ENCODE measurements at regions not wholly inside any gene's neighbourhood (a gene's known extent, or its start where the extent isn't known, plus 50 kb on each side); places are given as distances from the start of the nearest gene placed in this dataset.

DNA sequence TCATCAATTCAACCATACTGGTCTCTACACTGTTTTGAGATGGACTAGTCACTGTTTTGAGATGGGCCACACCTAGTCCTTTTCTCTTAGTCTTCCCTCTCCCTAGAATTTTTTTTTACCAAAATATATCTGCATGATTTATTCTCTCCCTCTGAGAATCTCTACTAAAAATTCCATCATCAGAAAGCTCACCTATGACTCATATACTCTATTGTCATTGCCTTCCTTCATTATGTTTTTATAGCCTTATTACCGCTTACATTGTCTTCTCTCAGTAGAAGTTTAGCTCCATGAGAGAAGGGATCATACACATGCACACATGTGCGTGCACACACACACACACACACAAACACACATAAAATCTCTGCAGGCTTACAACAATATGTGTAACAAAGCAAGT, 303.6 kb downstream of the PCDH10 start:
- no peaks in the 10 kb centered on the region for H3K79me2 ChIP-seq (replicated peaks; ENCODE audit: insufficient read depth, low read length)
- H3F3A ChIP-seq (ENCODE audit: insufficient read depth, low read length, poor library complexity, severe bottlenecking): no peaks in the 10 kb centered on the region
- TF ChIP-seq, protein P1, sequence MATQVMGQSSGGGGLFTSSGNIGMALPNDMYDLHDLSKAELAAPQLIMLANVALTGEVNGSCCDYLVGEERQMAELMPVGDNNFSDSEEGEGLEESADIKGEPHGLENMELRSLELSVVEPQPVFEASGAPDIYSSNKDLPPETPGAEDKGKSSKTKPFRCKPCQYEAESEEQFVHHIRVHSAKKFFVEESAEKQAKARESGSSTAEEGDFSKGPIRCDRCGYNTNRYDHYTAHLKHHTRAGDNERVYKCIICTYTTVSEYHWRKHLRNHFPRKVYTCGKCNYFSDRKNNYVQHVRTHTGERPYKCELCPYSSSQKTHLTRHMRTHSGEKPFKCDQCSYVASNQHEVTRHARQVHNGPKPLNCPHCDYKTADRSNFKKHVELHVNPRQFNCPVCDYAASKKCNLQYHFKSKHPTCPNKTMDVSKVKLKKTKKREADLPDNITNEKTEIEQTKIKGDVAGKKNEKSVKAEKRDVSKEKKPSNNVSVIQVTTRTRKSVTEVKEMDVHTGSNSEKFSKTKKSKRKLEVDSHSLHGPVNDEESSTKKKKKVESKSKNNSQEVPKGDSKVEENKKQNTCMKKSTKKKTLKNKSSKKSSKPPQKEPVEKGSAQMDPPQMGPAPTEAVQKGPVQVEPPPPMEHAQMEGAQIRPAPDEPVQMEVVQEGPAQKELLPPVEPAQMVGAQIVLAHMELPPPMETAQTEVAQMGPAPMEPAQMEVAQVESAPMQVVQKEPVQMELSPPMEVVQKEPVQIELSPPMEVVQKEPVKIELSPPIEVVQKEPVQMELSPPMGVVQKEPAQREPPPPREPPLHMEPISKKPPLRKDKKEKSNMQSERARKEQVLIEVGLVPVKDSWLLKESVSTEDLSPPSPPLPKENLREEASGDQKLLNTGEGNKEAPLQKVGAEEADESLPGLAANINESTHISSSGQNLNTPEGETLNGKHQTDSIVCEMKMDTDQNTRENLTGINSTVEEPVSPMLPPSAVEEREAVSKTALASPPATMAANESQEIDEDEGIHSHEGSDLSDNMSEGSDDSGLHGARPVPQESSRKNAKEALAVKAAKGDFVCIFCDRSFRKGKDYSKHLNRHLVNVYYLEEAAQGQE (IDR thresholded peaks at IDR 0.05; ENCODE audit: borderline replicate concordance): no peak
- no peak for TF ChIP-seq EP300 (conservative IDR thresholded peaks at IDR 0.05; ENCODE audit: poor library complexity, severe bottlenecking)
- H2AFZ ChIP-seq (ENCODE audit: low read depth, low read length): no peak overlapping the region
- no peak overlapping the region for H3K4me3 ChIP-seq (ENCODE audit: low read length)
- no peaks in the 10 kb centered on the region for H3K36me3 ChIP-seq (ENCODE audit: insufficient read depth, low read length)
- no peaks in the 10 kb centered on the region for H3K9me3 ChIP-seq (ENCODE audit: low read length)
- H3K4me2 ChIP-seq (ENCODE audit: low read length): no peak overlapping the region
- H4K20me1 ChIP-seq (ENCODE audit: insufficient read depth): no peaks in the 10 kb centered on the region
- H3K27ac ChIP-seq (ENCODE audit: low read length): no peak overlapping the region
- no peak overlapping the region for H3K9ac ChIP-seq (ENCODE audit: low read length)
- H3K9me2 ChIP-seq (ENCODE audit: insufficient read depth, low read length): no peaks in the 10 kb centered on the region
- H3K27me3 ChIP-seq (ENCODE audit: insufficient read depth, low read depth, low read length): no peaks in the 10 kb centered on the region

DNA sequence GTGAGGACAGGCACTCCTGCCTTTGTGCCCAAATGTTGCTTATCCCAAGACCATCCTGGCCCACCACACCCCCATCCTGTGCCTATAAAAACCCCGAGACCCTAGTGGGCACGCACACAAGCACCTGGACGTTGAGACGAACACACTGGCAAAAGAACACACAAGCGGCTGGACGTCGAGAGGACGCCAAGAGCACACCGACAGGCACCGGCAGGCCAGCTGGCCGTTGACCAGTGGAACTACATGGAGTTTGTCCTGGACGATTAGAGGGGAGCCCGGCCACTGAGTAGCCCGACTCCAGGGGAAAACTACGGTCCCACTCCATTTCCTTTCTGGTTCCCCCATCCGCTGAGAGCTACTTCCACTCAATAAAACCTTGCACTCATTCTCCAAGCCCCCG, 301.7 kb downstream of the PCDH10 start:
- no peaks in the 10 kb centered on the region for H3F3A ChIP-seq (ENCODE audit: insufficient read depth, low read length, poor library complexity, severe bottlenecking)
- H3K4me2 ChIP-seq (ENCODE audit: low read length): no peak overlapping the region
- no peaks in the 10 kb centered on the region for H4K20me1 ChIP-seq (ENCODE audit: insufficient read depth)
- no peaks in the 10 kb centered on the region for H3K79me2 ChIP-seq (replicated peaks; ENCODE audit: insufficient read depth, low read length)
- H3K36me3 ChIP-seq (ENCODE audit: insufficient read depth, low read length): no peaks in the 10 kb centered on the region
- H3K9ac ChIP-seq (ENCODE audit: low read length): no peak overlapping the region
- no peak overlapping the region for H3K27ac ChIP-seq (ENCODE audit: low read length)
- no peaks in the 10 kb centered on the region for H3K9me3 ChIP-seq (ENCODE audit: low read length)
- H3K27me3 ChIP-seq (ENCODE audit: insufficient read depth, low read depth, low read length): no peaks in the 10 kb centered on the region
- no peak overlapping the region for H2AFZ ChIP-seq (ENCODE audit: low read depth, low read length)
- no peak overlapping the region for H3K4me3 ChIP-seq (ENCODE audit: low read length)
- H3K9me2 ChIP-seq (ENCODE audit: insufficient read depth, low read length): no peaks in the 10 kb centered on the region
- no peak for TF ChIP-seq SMC3 (conservative IDR thresholded peaks at IDR 0.05; ENCODE audit: poor library complexity)
- TF ChIP-seq TAF1 (IDR thresholded peaks at IDR 0.05; ENCODE audit: low read depth): no peak
- no peak for TF ChIP-seq RAD21 (conservative IDR thresholded peaks at IDR 0.05)
- TF ChIP-seq EP300 (conservative IDR thresholded peaks at IDR 0.05; ENCODE audit: poor library complexity, severe bottlenecking): no peak
- TF ChIP-seq MXI1 (conservative IDR thresholded peaks at IDR 0.05; ENCODE audit: poor library complexity, severe bottlenecking): no peak
- TF ChIP-seq EZH2 (IDR thresholded peaks at IDR 0.05; ENCODE audit: borderline replicate concordance, insufficient read depth, low read length, poor library complexity, severe bottlenecking): no peak
- TF ChIP-seq, protein P2, sequence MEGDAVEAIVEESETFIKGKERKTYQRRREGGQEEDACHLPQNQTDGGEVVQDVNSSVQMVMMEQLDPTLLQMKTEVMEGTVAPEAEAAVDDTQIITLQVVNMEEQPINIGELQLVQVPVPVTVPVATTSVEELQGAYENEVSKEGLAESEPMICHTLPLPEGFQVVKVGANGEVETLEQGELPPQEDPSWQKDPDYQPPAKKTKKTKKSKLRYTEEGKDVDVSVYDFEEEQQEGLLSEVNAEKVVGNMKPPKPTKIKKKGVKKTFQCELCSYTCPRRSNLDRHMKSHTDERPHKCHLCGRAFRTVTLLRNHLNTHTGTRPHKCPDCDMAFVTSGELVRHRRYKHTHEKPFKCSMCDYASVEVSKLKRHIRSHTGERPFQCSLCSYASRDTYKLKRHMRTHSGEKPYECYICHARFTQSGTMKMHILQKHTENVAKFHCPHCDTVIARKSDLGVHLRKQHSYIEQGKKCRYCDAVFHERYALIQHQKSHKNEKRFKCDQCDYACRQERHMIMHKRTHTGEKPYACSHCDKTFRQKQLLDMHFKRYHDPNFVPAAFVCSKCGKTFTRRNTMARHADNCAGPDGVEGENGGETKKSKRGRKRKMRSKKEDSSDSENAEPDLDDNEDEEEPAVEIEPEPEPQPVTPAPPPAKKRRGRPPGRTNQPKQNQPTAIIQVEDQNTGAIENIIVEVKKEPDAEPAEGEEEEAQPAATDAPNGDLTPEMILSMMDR (IDR thresholded peaks at IDR 0.05; ENCODE audit: poor library complexity, severe bottlenecking): no peak

DNA sequence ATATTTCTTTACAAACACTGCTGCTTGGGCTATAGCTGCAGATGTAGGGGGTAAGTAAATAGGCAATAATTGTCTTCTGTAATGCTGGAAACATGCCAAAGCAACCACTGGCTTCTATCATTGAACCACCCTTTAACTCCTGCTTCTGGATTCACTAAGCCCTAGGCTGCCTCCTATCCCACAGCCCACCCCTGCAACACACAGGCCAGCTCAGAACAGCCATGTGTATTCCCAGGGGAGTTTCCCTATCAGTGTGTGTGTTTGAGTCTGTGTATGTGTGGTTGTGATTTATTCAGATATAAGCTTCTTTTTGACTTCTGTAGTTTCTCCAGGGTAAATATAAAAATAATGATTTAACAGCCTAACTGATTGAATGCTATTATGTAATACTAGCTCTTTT, 291.3 kb downstream of the PCDH10 start:
- H4K20me1 ChIP-seq (ENCODE audit: insufficient read depth): no peaks in the 10 kb centered on the region
- no peaks in the 10 kb centered on the region for H3F3A ChIP-seq (ENCODE audit: insufficient read depth, low read length, poor library complexity, severe bottlenecking)
- no peak overlapping the region for H3K4me3 ChIP-seq (ENCODE audit: low read length)
- no peaks in the 10 kb centered on the region for H3K79me2 ChIP-seq (replicated peaks; ENCODE audit: insufficient read depth, low read length)
- H3K9ac ChIP-seq (ENCODE audit: low read length): no peak overlapping the region
- H3K27me3 ChIP-seq (ENCODE audit: insufficient read depth, low read depth, low read length): no peaks in the 10 kb centered on the region
- H2AFZ ChIP-seq (ENCODE audit: low read depth, low read length): no peak overlapping the region
- no peak overlapping the region for H3K4me2 ChIP-seq (ENCODE audit: low read length)
- H3K27ac ChIP-seq (ENCODE audit: low read length): no peak overlapping the region
- H3K36me3 ChIP-seq (ENCODE audit: insufficient read depth, low read length): no peaks in the 10 kb centered on the region
- no peak for TF ChIP-seq MXI1 (conservative IDR thresholded peaks at IDR 0.05; ENCODE audit: poor library complexity, severe bottlenecking)
- TF ChIP-seq, protein P1 (IDR thresholded peaks at IDR 0.05; ENCODE audit: borderline replicate concordance): no peak
- no peak for TF ChIP-seq RAD21 (conservative IDR thresholded peaks at IDR 0.05)
- TF ChIP-seq, protein P2 (IDR thresholded peaks at IDR 0.05; ENCODE audit: poor library complexity, severe bottlenecking): no peak
- TF ChIP-seq EZH2 (IDR thresholded peaks at IDR 0.05; ENCODE audit: borderline replicate concordance, insufficient read depth, low read length, poor library complexity, severe bottlenecking): no peak
- TF ChIP-seq POLR2AphosphoS5 (IDR thresholded peaks at IDR 0.05): no peak
- no peak for TF ChIP-seq TAF1 (IDR thresholded peaks at IDR 0.05; ENCODE audit: low read depth)
- no peak for TF ChIP-seq EP300 (conservative IDR thresholded peaks at IDR 0.05; ENCODE audit: poor library complexity, severe bottlenecking)
- no peak for TF ChIP-seq SMC3 (conservative IDR thresholded peaks at IDR 0.05; ENCODE audit: poor library complexity)
- no peaks in the 10 kb centered on the region for H3K9me2 ChIP-seq (ENCODE audit: insufficient read depth, low read length)
- no peaks in the 10 kb centered on the region for H3K9me3 ChIP-seq (ENCODE audit: low read length)

Data from neural cell (in vitro differentiated cells).